ELR (cell line): ENCODE measurements at regions not wholly inside any gene's neighbourhood (a gene's known extent, or its start where the extent isn't known, plus 50 kb on each side); places are given as distances from the start of the nearest gene placed in this dataset.

Experiments
- DNase-seq: peaks from one replicate; pipeline ENCODE4 v3.0.0-alpha.2; 2015; ENCODE audit warnings: low read depth

GRCh38 chr10:58140691-58141347 lies 126.9 kb downstream of the IPMK start:
- no peak for DNase-seq

- DNase-seq: no peak
Measured at GRCh38 chr10:58140054-58140453, 127.6 kb downstream of the IPMK start.

- DNase-seq: no peak
Measured at GRCh38 chr10:58137813-58138212, 129.9 kb downstream of the IPMK start.

- DNase-seq: no peak
Measured at GRCh38 chr10:58115218-58116050, 152.3 kb downstream of the IPMK start.

- no peak for DNase-seq
Measured at GRCh38 chr10:58109731-58110130, 158.0 kb downstream of the IPMK start.

GRCh38 chr10:58107506-58107905 lies 160.2 kb downstream of the IPMK start:
- peak; percentile 86 for DNase-seq

- DNase-seq: no peak
Measured at GRCh38 chr10:58106211-58107035, 161.3 kb downstream of the IPMK start.

GRCh38 chr10:58104351-58104751 lies 163.3 kb downstream of the IPMK start:
- DNase-seq: no peak

- no peak for DNase-seq
Measured at GRCh38 chr10:58102897-58103296, 164.8 kb downstream of the IPMK start.

GRCh38 chr10:58101682-58102081 lies 166.0 kb downstream of the IPMK start:
- DNase-seq: no peak

GRCh38 chr10:58094985-58095718 lies 172.5 kb downstream of the IPMK start:
- no peak for DNase-seq

- DNase-seq: no peak
Measured at GRCh38 chr10:58091886-58092285, 175.8 kb downstream of the IPMK start.

GRCh38 chr10:58089739-58090138 lies 178.0 kb downstream of the IPMK start:
- DNase-seq: no peak

GRCh38 chr10:58087896-58088295 lies 179.8 kb downstream of the IPMK start:
- DNase-seq: no peak

- DNase-seq: no peak
Measured at GRCh38 chr10:58086763-58087150, 180.9 kb downstream of the IPMK start.

GRCh38 chr10:58086144-58086762 lies 181.4 kb downstream of the IPMK start:
- DNase-seq: no peak

GRCh38 chr10:58082248-58082647 lies 185.4 kb downstream of the IPMK start:
- no peak for DNase-seq

GRCh38 chr10:58081353-58081752 lies 186.3 kb downstream of the IPMK start:
- DNase-seq: no peak

GRCh38 chr10:58079461-58079860 lies 188.2 kb downstream of the IPMK start:
- no peak for DNase-seq

- no peak for DNase-seq
Measured at GRCh38 chr10:58072634-58073033, 195.1 kb downstream of the IPMK start.

GRCh38 chr10:58070956-58071355 lies 196.7 kb downstream of the IPMK start:
- no peak for DNase-seq

GRCh38 chr10:58068809-58069208 lies 198.9 kb downstream of the IPMK start:
- no peak for DNase-seq
